HL-60 (cell line): ENCODE measurements at regions not wholly inside any gene's neighbourhood (a gene's known extent, or its start where the extent isn't known, plus 50 kb on each side); places are given as distances from the start of the nearest gene placed in this dataset.

Experiments
- GABPA ChIP-seq: IDR thresholded peaks from 2 replicates; pipeline ENCODE4 v1.6.1; 2012; ENCODE audit warnings: low read depth
- POLR2AphosphoS5 ChIP-seq: IDR thresholded peaks from 2 replicates; pipeline ENCODE4 v1.6.1; 2012; ENCODE audit warnings: low read depth
- TF ChIP-seq, protein P1 (sequence below): IDR thresholded peaks from one replicate; pipeline ENCODE4 v1.5.1; 2011; ENCODE audit warnings: low read length, control low read depth, inconsistent platforms; ENCODE audit not compliant: insufficient read depth
- TF ChIP-seq, protein P2 (sequence below): IDR thresholded peaks from 2 replicates; pipeline ENCODE4 v1.6.1; 2012; ENCODE audit warnings: low read depth; ENCODE audit not compliant: insufficient replicate concordance

DNA sequence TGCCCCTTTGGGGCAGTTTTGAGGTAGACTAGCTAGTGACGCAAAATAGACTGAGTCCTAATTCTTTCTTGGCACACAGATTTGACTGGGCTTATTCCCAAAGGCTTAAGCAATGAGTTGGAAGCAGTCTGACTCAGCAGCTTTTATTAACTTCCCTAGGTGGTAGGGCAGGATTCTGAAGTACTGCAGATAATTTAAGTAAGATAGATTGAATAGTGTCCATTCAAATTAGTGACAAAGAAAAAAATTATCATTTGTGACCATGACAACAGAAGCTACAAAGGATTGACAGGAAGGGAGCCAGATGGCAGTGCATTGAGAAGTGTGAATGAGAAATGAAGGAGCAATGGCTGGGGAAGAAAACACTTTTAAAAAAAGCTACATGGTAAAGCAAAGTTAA, 649.4 kb downstream of the CDH9 start:
- TF ChIP-seq, protein P1, sequence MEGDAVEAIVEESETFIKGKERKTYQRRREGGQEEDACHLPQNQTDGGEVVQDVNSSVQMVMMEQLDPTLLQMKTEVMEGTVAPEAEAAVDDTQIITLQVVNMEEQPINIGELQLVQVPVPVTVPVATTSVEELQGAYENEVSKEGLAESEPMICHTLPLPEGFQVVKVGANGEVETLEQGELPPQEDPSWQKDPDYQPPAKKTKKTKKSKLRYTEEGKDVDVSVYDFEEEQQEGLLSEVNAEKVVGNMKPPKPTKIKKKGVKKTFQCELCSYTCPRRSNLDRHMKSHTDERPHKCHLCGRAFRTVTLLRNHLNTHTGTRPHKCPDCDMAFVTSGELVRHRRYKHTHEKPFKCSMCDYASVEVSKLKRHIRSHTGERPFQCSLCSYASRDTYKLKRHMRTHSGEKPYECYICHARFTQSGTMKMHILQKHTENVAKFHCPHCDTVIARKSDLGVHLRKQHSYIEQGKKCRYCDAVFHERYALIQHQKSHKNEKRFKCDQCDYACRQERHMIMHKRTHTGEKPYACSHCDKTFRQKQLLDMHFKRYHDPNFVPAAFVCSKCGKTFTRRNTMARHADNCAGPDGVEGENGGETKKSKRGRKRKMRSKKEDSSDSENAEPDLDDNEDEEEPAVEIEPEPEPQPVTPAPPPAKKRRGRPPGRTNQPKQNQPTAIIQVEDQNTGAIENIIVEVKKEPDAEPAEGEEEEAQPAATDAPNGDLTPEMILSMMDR: no peak
- TF ChIP-seq POLR2AphosphoS5 (no peak), GABPA (no peak)
- TF ChIP-seq, protein P2, sequence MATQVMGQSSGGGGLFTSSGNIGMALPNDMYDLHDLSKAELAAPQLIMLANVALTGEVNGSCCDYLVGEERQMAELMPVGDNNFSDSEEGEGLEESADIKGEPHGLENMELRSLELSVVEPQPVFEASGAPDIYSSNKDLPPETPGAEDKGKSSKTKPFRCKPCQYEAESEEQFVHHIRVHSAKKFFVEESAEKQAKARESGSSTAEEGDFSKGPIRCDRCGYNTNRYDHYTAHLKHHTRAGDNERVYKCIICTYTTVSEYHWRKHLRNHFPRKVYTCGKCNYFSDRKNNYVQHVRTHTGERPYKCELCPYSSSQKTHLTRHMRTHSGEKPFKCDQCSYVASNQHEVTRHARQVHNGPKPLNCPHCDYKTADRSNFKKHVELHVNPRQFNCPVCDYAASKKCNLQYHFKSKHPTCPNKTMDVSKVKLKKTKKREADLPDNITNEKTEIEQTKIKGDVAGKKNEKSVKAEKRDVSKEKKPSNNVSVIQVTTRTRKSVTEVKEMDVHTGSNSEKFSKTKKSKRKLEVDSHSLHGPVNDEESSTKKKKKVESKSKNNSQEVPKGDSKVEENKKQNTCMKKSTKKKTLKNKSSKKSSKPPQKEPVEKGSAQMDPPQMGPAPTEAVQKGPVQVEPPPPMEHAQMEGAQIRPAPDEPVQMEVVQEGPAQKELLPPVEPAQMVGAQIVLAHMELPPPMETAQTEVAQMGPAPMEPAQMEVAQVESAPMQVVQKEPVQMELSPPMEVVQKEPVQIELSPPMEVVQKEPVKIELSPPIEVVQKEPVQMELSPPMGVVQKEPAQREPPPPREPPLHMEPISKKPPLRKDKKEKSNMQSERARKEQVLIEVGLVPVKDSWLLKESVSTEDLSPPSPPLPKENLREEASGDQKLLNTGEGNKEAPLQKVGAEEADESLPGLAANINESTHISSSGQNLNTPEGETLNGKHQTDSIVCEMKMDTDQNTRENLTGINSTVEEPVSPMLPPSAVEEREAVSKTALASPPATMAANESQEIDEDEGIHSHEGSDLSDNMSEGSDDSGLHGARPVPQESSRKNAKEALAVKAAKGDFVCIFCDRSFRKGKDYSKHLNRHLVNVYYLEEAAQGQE: no peak
